Ammon's horn (tissue), 1 donor: ENCODE measurements at regions not wholly inside any gene's neighbourhood (a gene's known extent, or its start where the extent isn't known, plus 50 kb on each side); places are given as distances from the start of the nearest gene placed in this dataset.
"Not testable (repeated sequence)": the region's sequence is repeated elsewhere in the genome, so short reads cannot be mapped to it uniquely, and the experiment has no call there.

Experiments
- DNase-seq: peaks from one replicate; pipeline ENCODE4 v3.0.0-alpha.2; 2016; ENCODE audit warnings: low spot score

DNA sequence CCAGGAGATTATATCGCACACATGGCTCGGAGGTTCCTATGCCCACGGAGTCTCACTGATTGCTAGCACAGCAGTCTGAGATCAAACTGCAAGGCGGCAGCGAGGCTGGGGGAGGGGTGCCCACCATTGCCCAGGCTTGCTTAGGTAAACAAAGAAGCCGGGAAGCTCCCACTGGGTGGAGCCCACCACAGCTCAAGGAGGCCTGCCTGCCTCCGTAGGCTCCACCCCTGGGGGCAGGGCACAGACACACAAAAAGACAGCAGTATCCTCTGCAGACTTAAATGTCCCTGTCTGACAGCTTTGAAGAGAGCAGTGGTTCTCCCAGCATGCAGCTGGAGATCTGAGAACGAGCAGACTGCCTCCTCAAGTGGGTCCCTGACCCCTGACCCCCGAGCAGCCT lies 112.0 kb upstream of the NDST3 start:
- not testable (repeated sequence) for DNase-seq

DNA sequence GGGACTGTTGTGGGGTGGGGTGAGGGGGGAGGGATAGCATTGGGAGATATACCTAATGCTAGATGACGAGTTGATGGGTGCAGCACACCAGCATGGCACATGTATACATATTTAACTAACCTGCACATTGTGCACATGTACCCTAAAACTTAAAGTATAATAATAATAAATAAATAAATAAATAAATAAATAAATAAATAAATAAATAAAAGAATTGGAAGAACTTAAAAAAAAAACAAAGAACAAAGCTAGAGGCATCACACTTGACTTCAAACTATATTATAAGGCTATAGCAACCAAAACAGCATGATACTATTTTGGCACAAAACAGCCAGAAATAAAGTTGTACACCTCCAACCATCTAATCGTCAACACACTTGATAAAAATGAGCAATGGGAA lies 106.5 kb upstream of the NDST3 start:
- DNase-seq: not testable (repeated sequence)

DNA sequence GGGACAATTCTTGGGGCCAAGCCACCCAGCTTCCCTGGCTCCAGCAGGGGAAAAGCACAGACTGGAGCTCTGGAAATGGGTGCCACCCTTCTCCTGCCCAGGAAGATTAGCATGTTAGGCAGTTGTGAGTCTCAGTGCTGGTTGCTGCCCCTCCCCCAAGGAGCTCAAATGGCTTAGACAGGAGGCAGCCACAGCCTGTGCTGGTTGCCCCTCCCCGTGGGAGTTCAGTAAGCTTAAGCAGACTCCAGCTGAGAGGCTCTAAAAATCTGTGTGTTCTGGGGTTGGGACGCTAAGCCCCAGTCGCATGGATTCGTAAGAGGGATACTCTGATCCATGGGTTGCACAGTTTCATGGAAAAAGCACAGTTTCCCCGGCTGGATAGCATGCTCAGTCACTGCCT lies 92.7 kb upstream of the NDST3 start:
- DNase-seq: no peak

DNA sequence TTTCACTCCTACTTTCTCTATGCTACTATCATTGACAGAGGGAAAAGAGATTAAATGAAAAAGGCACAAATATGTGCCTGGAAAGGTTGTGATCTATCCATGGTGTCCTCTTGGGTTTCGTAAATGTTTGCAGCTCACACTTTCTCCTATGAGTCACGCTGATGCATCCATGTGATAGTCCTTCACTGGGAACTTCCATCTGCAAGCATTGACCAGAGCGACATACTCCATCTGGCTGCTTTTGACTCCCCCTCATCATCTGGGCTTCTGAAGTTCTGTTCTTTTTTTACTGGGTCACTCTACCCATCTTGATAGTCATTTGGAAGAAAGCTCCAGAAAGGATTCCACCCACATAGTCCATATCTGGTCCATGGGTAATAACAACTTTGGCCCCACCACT lies 84.7 kb upstream of the NDST3 start:
- DNase-seq: no peak

DNA sequence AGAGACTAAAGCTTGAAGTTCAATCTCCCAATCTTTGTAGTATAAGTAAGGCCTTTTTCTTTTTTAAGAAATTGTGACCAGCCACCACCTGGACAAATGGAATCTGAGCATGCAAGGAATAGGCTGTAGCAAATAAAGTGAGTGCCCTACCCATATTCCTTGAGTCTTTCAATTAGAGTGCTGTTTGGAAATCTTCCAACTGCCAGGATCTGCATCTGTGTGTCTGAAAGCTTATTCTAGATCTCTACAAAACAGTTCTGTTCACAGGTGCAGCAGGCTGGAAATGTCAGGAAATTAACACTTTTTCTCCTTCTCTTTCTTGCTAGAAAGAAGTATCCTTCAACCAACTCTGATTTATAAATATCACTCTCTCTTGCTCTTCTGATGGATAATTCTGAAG lies 76.7 kb upstream of the NDST3 start:
- no peak for DNase-seq

DNA sequence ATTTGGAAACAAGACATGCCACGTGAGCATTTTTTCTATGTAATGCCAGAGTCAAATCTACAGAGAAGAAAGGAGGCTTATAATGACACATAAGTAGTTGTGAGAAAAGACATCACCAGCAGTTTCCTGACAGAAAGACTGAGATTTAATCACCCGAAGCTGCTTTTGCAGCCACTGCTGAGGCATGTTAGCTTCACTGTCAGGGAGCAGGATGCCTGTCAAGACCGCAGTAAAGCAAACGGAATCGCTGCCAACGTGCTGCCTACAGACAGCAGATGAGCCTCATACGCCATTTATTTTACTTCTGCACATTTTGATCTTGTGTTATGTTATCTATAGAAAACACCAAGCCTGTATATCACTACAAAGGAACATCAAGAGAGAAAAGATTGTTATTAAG lies 68.7 kb upstream of the NDST3 start:
- DNase-seq: peak; percentile 69

DNA sequence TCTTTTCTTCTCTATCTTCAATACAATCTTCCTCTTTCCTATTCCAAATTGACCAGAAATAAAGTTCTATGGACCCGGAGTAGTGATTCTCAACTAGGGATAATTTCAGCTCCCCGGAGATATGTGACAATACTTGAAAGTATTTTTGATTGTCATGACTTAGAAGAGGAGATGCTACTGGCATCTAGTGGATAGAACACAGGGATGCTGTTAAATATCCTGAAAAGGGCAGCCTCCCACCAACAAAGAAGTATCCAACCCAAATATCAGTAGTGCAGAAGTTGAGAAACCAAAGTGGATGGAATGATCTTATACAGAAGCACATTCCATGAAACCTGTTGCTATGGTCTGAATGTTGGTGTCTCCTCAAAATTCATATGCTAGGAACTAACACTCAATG lies 65.7 kb upstream of the NDST3 start:
- DNase-seq: no peak

DNA sequence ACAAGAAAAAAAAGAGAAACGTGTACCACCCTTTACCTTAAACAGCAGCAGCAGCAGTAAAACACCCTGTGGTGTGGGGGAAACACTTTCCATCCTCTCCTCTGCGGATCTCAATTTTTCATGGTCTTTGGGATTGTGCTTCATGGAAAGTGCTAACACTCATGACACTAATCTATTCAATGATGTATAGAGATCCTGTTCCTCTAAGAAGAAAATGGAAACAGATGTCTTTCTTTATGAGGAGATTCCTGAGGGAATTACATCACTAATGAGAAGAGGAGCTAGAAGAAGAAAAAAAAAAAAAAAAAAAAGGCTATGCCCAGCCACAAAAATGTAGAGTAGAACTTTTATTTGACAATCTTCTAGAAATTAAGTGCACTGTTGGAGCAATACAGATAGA lies 62.9 kb upstream of the NDST3 start:
- no peak for DNase-seq

DNA sequence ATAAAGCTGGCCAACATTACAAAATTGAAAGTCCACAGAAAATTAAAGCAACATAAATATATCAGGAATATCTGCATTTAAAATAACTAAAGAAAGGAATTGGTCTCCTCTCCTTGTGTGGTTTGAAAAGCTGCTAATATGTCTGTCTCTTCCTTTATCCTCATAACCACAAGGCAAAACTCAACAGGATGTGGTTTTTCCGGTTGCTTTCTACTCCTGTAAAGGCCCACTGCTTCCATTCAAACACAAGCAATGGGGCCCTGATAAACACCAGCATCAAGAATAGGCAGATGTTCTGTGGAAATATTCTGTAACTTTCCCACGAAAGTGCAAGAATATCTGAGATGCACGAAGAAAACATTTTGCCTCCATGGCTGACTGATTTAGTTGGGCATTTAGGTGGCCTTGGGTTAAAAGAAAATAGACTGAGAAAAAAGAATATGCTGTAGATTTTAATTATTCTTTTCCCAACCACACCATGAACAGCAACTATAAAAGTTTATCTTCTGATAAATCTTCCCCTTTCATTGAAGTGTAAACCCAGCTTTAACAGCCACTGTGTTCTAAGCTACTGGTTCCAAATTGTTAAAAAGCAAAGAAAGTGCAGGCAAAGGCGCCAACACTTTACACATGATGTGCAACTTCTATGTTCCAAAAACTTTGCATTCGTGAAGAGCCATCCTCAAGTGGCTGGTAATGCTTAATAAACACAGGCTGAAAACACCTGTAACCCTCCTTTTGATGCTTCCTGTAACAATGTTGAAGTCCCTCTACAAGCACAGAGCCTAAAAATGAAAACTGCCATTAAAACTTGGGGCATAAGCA lies 50.5 kb upstream of the NDST3 start:
- no peak for DNase-seq

DNA sequence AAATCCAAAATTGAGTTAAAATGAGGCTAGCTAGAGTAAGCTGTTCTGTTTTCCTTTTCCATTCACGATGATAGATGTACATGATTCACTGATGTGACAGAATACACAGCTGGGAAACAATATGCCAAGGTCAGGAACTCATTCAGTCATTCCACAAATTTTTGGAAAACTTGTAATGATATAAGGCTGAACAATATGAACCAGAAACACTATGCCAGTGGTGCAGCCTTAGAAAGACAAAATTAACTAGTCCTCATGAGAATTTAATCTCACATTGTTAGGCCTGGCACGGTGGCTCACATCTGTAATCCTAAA lies 50.0 kb upstream of the NDST3 start:
- no peak for DNase-seq
